ENCODE measurements at regions not wholly inside any gene's neighbourhood (a gene's known extent, or its start where the extent isn't known, plus 50 kb on each side); places are given as distances from the start of the nearest gene placed in this dataset.

- Mint-ChIP-seq H3K27me3 (ENCODE audit: low read depth) (no peaks in the 10 kb centered on the region), H3K27ac (no peak overlapping the region)
- CTCF ChIA-PET, result no interaction called here
These were observed 138.1 kb downstream of the WDR11 start for GRCh38 chr10:120989279-120989678.

GRCh38 chr10:120989996-120990598 is 138.9 kb downstream of the WDR11 start:
- CTCF ChIA-PET, result no interaction called here
- H3K9me3 Mint-ChIP-seq (ENCODE audit: insufficient read depth), result peaks cover 19% of the 10 kb centered on the region
- ATAC-seq (no peak), DNase-seq (no peak)
- H3K4me1 Mint-ChIP-seq (ENCODE audit: low read depth), result peaks cover 7% of the 10 kb centered on the region
- H3K27me3 Mint-ChIP-seq (ENCODE audit: low read depth), result no peaks in the 10 kb centered on the region
- POLR2A ChIA-PET, result no interaction called here
- H3K27ac Mint-ChIP-seq, result no peak overlapping the region
- no peak overlapping the region for H3K4me3 Mint-ChIP-seq
- H3K36me3 Mint-ChIP-seq (ENCODE audit: low read depth), result no peaks in the 10 kb centered on the region

More at GRCh38 chr10:120989279-120989678, 138.1 kb downstream of the WDR11 start:
- H3K9me3 Mint-ChIP-seq (ENCODE audit: insufficient read depth), result peaks cover 19% of the 10 kb centered on the region
- H3K4me3 Mint-ChIP-seq, result no peak overlapping the region
- no peaks in the 10 kb centered on the region for H3K36me3 Mint-ChIP-seq (ENCODE audit: low read depth)
- H3K4me1 Mint-ChIP-seq (ENCODE audit: low read depth), result peaks cover 7% of the 10 kb centered on the region
- POLR2A ChIA-PET, result no interaction called here
- ATAC-seq (no peak), DNase-seq (no peak)

- H3K36me3 Mint-ChIP-seq (ENCODE audit: low read depth), result no peaks in the 10 kb centered on the region
- peaks cover 19% of the 10 kb centered on the region for H3K9me3 Mint-ChIP-seq (ENCODE audit: insufficient read depth)
- H3K4me3 Mint-ChIP-seq, result no peak overlapping the region
- H3K27me3 Mint-ChIP-seq (ENCODE audit: low read depth), result no peaks in the 10 kb centered on the region
- ATAC-seq, result no peak
- CTCF ChIA-PET, result no interaction called here
- H3K27ac Mint-ChIP-seq, result no peak overlapping the region
- no peak for DNase-seq
- H3K4me1 Mint-ChIP-seq (ENCODE audit: low read depth), result peaks cover 7% of the 10 kb centered on the region
- POLR2A ChIA-PET, result no interaction called here
These were observed 139.7 kb downstream of the WDR11 start for GRCh38 chr10:120990831-120991230.

GRCh38 chr10:120993089-120993488 is 141.9 kb downstream of the WDR11 start:
- H3K4me1 Mint-ChIP-seq (ENCODE audit: low read depth), result no peaks in the 10 kb centered on the region
- no peak overlapping the region for H3K4me3 Mint-ChIP-seq
- DNase-seq, result no peak
- H3K9me3 Mint-ChIP-seq (ENCODE audit: insufficient read depth), result peaks cover 11% of the 10 kb centered on the region
- CTCF ChIA-PET, result no interaction called here
- H3K27me3 Mint-ChIP-seq (ENCODE audit: low read depth), result no peaks in the 10 kb centered on the region
- POLR2A ChIA-PET, result no interaction called here
- ATAC-seq, result no peak
- H3K36me3 Mint-ChIP-seq (ENCODE audit: low read depth), result no peaks in the 10 kb centered on the region
- H3K27ac Mint-ChIP-seq, result no peak overlapping the region

- no peaks in the 10 kb centered on the region for H3K4me1 Mint-ChIP-seq (ENCODE audit: low read depth)
- CTCF ChIA-PET, result no interaction called here
- peaks cover 11% of the 10 kb centered on the region for H3K9me3 Mint-ChIP-seq (ENCODE audit: insufficient read depth)
- H3K36me3 Mint-ChIP-seq (ENCODE audit: low read depth), result no peaks in the 10 kb centered on the region
- H3K27me3 Mint-ChIP-seq (ENCODE audit: low read depth), result no peaks in the 10 kb centered on the region
- POLR2A ChIA-PET, result no interaction called here
- ATAC-seq (no peak), DNase-seq (peak; percentile 1)
- H3K27ac Mint-ChIP-seq, result no peak overlapping the region
- H3K4me3 Mint-ChIP-seq, result no peak overlapping the region
These were observed 144.6 kb downstream of the WDR11 start for GRCh38 chr10:120995768-120996167.

GRCh38 chr10:120996456-120997034 is 145.4 kb downstream of the WDR11 start:
- Mint-ChIP-seq H3K27me3 (ENCODE audit: low read depth) (no peaks in the 10 kb centered on the region), H3K4me3 (no peak overlapping the region), H3K4me1 (ENCODE audit: low read depth) (no peaks in the 10 kb centered on the region), H3K36me3 (ENCODE audit: low read depth) (no peaks in the 10 kb centered on the region), H3K9me3 (ENCODE audit: insufficient read depth) (peaks cover 8% of the 10 kb centered on the region), H3K27ac (no peak overlapping the region)
- peak; percentile 0 for DNase-seq
- ATAC-seq, result no peak
- ChIA-PET POLR2A (no interaction called here), CTCF (no interaction called here)

- H3K4me3 Mint-ChIP-seq, result no peak overlapping the region
- DNase-seq (peak; percentile 2), ATAC-seq (no peak)
- H3K4me1 Mint-ChIP-seq (ENCODE audit: low read depth), result no peaks in the 10 kb centered on the region
- peaks cover 8% of the 10 kb centered on the region for H3K9me3 Mint-ChIP-seq (ENCODE audit: insufficient read depth)
- no peaks in the 10 kb centered on the region for H3K36me3 Mint-ChIP-seq (ENCODE audit: low read depth)
- ChIA-PET POLR2A (no interaction called here), CTCF (no interaction called here)
- no peaks in the 10 kb centered on the region for H3K27me3 Mint-ChIP-seq (ENCODE audit: low read depth)
- H3K27ac Mint-ChIP-seq, result no peak overlapping the region
These were observed 146.2 kb downstream of the WDR11 start for GRCh38 chr10:120997313-120997712.

- Mint-ChIP-seq H3K9me3 (ENCODE audit: insufficient read depth) (peaks cover 5% of the 10 kb centered on the region), H3K4me3 (no peak overlapping the region), H3K4me1 (ENCODE audit: low read depth) (no peaks in the 10 kb centered on the region), H3K27me3 (ENCODE audit: low read depth) (no peaks in the 10 kb centered on the region), H3K36me3 (ENCODE audit: low read depth) (no peaks in the 10 kb centered on the region), H3K27ac (no peak overlapping the region)
- ChIA-PET CTCF (no interaction called here), POLR2A (no interaction called here)
- ATAC-seq (no peak), DNase-seq (no peak)
These were observed 146.6 kb downstream of the WDR11 start for GRCh38 chr10:120997756-120998155.

- CTCF ChIA-PET, result no interaction called here
- H3K27ac Mint-ChIP-seq, result no peak overlapping the region
- ATAC-seq, result no peak
- DNase-seq, result no peak
- POLR2A ChIA-PET, result no interaction called here
- H3K36me3 Mint-ChIP-seq (ENCODE audit: low read depth), result no peaks in the 10 kb centered on the region
- no peak overlapping the region for H3K4me3 Mint-ChIP-seq
- H3K9me3 Mint-ChIP-seq (ENCODE audit: insufficient read depth), result no peaks in the 10 kb centered on the region
- no peaks in the 10 kb centered on the region for H3K4me1 Mint-ChIP-seq (ENCODE audit: low read depth)
- no peaks in the 10 kb centered on the region for H3K27me3 Mint-ChIP-seq (ENCODE audit: low read depth)
These were observed 147.1 kb downstream of the WDR11 start for GRCh38 chr10:120998251-120998650.

- H3K27me3 Mint-ChIP-seq (ENCODE audit: low read depth), result no peaks in the 10 kb centered on the region
- no peak overlapping the region for H3K4me3 Mint-ChIP-seq
- no peaks in the 10 kb centered on the region for H3K36me3 Mint-ChIP-seq (ENCODE audit: low read depth)
- no peak for DNase-seq
- H3K4me1 Mint-ChIP-seq (ENCODE audit: low read depth), result no peaks in the 10 kb centered on the region
- ChIA-PET POLR2A (no interaction called here), CTCF (no interaction called here)
- no peak for ATAC-seq
- no peaks in the 10 kb centered on the region for H3K9me3 Mint-ChIP-seq (ENCODE audit: insufficient read depth)
- H3K27ac Mint-ChIP-seq, result no peak overlapping the region
These were observed 147.7 kb downstream of the WDR11 start for GRCh38 chr10:120998782-120999285.

GRCh38 chr10:120999868-121000267 is 148.7 kb downstream of the WDR11 start:
- ChIA-PET POLR2A (no interaction called here), CTCF (no interaction called here)
- no peaks in the 10 kb centered on the region for H3K27me3 Mint-ChIP-seq (ENCODE audit: low read depth)
- no peak overlapping the region for H3K4me3 Mint-ChIP-seq
- peaks cover 4% of the 10 kb centered on the region for H3K9me3 Mint-ChIP-seq (ENCODE audit: insufficient read depth)
- no peak overlapping the region for H3K27ac Mint-ChIP-seq
- DNase-seq (no peak), ATAC-seq (no peak)
- H3K36me3 Mint-ChIP-seq (ENCODE audit: low read depth), result no peaks in the 10 kb centered on the region
- no peaks in the 10 kb centered on the region for H3K4me1 Mint-ChIP-seq (ENCODE audit: low read depth)

- ChIA-PET POLR2A (no interaction called here), CTCF (no interaction called here)
- Mint-ChIP-seq H3K27me3 (ENCODE audit: low read depth) (no peaks in the 10 kb centered on the region), H3K9me3 (ENCODE audit: insufficient read depth) (peaks cover 22% of the 10 kb centered on the region), H3K27ac (no peak overlapping the region), H3K4me1 (ENCODE audit: low read depth) (no peaks in the 10 kb centered on the region), H3K4me3 (no peak overlapping the region), H3K36me3 (ENCODE audit: low read depth) (no peaks in the 10 kb centered on the region)
- no peak for ATAC-seq
- no peak for DNase-seq
These were observed 151.5 kb downstream of the WDR11 start for GRCh38 chr10:121002586-121003205.

Measured in activated CD8-positive, alpha-beta T cell treated with anti-CD3 and anti-CD28 coated beads, Interleukin-2, amount 10 ng/mL, durations not matched to agents 7 days and 5 days (primary cell).